HG02885 (cell line): ENCODE measurements at regions not wholly inside any gene's neighbourhood (a gene's known extent, or its start where the extent isn't known, plus 50 kb on each side); places are given as distances from the start of the nearest gene placed in this dataset.
A peak's percentile ranks its signal among the peaks of the same experiment; 100 is the strongest.

Experiments used
- ATAC-seq: cut with Tn5 transposase; IDR thresholded peaks from one replicate; pipeline ENCODE4 v1.9.1; 2021; ENCODE audit warnings: mild to moderate bottlenecking; ENCODE audit not compliant: unreplicated experiment, poor library complexity

DNA sequence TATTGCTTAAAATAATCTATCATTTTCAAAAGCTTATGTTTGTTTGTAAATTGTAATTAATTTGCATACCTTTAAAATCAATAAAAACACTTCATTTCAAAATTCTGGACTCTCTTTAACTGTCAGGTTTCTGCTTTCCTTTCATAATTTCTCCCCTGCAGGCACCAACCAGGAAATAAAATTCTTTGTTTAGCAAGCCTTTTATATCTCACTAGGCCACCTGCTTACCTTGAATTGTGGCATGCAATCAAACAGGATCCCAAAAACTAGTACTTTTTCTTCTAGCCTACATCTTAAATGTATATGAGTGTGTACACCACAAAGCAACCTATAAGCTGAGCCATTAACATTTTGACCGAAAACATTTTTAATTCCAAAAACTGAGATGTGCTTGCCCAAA, 233.1 kb downstream of the NR4A2 start:
- no peak for ATAC-seq

- no peak for ATAC-seq
Observed at GRCh38 chr2:156098506-156098905, 234.0 kb downstream of the NR4A2 start.

DNA sequence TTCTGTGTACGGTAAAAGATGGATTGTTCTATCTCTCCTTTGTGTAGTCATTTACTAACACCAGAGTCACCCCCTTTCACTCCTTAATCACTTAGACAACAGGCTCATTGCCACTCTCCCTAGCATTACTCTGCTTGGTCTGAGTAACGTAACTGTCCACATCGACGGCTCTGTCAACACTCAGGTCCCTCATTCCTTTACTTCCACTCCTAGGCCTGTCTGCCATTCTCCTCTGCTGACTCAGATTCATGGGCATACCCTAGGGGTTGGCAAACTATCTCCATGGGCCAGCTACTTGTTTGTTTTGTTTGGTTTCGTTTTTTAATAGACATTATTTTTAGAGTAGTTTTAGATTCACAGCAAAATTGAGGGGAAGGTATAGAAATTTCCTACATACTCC, 243.9 kb downstream of the NR4A2 start:
- no peak for ATAC-seq

- no peak for ATAC-seq
Observed at GRCh38 chr2:156087875-156088274, 244.6 kb downstream of the NR4A2 start.

DNA sequence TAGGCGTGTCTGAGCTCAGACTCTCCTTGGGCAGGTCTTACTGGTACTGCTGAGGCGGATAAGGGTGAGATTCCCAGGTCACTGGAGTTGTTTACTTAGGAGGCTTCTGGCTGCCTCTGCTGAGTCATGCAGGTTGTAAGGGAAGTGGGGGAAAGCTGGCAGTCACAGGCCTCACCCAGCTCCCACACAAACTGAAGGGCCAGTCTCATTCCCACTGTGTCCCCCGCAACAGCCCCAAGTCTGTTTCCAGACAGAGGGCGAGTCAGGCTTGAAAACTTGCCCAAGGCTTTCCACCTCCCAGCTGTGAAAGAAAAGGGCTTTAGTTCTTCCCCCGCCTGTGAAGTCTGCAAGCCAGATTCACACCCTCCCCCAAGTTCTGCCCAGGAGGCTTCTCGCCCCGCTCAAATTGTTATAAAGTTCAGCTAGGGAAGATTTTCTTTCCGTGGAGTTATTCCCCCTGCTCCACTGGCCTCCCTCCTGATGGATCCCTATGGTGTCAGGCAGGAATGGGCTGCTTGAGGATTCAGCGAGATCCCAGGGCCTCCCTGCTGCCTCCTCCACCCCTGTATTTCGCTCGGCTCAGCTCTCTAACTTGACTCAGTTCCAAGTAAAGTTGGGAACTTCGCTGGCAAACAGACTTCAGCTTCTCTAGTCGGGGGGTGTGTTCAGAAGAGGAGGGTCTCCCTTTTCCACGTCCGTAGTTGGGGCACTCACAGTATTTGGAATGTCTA, 248.6 kb downstream of the NR4A2 start:
- ATAC-seq: no peak

DNA sequence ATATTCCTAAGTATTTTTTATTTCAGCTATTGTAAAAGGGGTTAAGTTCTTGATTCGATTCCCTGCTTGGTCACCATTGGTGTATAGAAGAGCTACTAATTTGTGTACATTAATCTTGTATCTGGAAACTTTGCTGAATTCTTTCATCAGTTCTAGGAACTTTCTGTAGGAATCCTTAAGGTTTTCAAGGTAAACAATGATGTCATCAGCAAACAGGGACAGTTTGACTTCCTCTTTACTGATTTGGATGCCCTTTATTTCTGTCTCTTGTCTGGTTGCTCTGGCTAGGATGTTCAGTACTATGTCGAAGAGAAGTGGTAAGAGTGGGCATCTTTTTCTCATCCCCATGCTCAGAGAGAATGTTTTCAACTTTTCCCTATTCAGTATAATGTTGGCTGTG, 252.7 kb downstream of the NR4A2 start:
- no peak for ATAC-seq

- no peak for ATAC-seq
Observed at GRCh38 chr2:156077041-156077742, 255.3 kb downstream of the NR4A2 start.

DNA sequence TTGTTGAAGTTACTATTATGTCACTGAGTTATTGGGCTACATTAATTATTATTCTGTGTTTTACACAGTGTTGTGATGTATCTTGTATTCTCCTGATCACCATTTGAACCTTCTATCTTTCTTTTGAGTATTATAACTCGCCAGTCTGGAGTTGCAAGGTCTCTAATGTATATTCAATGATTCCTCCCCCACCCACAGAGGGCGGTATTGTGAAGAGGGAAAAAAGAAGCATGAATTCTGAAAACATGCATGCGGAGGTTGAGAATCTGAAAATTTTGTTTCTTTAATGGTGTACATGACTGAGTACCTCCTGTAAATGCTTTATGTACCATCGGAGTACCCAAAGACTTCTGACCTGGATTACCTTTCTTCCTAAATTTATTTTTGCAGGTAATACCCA, 266.6 kb downstream of the NR4A2 start:
- ATAC-seq: no peak

DNA sequence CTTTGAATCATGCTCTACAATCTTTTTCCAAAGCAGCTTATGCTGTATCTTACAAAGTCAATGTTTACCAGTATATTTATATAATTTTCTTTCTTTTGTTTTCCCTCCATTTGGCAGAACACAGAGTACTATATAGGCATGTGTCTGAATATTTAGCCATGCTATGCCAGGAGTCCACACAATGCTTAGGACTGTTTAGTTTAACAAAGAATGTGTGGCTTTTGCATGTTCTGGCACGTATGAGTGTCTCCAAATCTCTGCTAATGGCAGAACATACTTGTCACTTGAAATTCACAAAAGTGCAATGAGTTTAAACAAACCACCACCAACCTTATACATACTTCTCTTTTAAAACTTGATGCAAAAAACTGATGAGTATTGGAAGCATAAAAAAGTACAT, 268.0 kb downstream of the NR4A2 start:
- no peak for ATAC-seq

DNA sequence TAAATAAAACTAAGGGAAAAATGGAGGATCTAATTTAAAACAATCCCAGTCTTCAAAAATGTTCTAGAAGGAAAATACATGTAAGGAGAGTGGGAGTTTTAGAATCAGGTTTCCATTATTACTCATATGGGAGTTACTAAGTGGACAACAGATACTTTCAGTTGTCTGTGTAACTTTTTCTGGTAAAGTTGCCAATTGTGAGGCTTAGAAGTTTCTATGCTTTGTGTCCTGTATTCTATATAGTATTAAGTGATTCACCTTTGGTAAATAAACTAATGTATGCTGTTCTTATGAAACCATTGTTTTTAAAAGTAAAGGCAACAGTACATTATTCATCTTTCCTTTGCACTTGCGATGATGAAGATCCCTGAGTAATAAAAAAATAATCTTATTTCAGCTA, 274.9 kb downstream of the NR4A2 start:
- no peak for ATAC-seq

- ATAC-seq: no peak
Observed at GRCh38 chr2:156054983-156055382, 277.5 kb downstream of the NR4A2 start.

DNA sequence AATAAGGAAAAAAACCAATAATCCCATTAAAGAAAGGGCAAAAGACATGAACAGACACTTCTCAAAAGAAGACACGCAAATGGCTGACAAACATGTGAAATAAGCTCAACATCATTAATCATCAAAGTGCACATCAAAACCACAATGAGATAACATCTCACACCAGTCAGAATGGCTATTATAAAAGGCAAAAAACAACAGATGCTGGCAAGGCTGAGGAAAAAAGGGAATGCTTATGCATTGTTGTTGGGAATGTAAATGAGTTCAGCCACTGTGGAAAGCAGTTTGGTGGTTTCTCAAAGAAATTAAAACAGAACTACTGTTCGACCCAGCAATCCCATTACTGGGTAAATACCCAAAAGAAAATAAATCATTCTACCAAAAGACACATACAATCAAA, 285.6 kb downstream of the NR4A2 start:
- no peak for ATAC-seq

DNA sequence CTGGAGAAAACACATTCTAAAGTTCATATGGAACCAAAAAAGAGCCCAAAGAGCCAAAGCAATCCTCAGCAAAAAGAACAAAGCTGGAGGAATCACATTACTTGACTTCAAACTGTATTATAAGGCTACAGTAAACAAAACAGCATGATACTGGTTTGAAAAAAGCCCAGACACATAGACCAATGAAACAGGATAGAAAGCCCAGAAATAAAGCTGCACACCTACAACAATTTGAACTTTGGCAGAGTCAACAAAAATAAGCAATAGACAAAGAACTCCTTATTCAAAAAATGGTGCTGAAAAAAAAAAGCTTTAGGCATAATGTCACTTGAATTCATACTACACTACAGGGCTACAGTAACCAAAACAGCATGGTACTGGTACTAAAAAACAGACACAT, 289.6 kb downstream of the NR4A2 start:
- ATAC-seq: no peak

DNA sequence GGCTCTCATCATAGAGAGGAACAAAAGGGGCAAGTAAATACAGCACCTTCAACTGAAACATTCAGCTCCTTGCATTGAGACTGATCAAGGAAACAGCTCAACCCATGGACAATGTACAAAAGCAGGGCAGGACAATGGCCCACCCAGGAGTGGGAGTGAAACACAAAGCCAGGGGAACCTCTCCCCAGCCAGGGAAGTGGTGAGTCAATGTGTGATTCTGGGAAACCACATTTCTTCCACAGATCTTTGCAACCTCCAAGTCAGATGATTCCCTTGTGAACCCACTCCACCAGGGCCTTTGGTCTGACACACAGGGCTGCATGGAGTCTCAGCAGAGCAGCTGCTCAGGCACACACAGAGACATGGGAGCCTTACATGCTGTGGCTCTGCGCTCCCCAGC, 294.5 kb downstream of the NR4A2 start:
- ATAC-seq: no peak

GRCh38 chr2:156037482-156037881, 295.0 kb downstream of the NR4A2 start:
- ATAC-seq: no peak

GRCh38 chr2:156031121-156031520, 301.4 kb downstream of the NR4A2 start:
- ATAC-seq: no peak

GRCh38 chr2:156023229-156023869, 309.2 kb downstream of the NR4A2 start:
- ATAC-seq: peak; percentile 64

GRCh38 chr2:156021146-156022040, 311.1 kb downstream of the NR4A2 start:
- ATAC-seq: no peak

DNA sequence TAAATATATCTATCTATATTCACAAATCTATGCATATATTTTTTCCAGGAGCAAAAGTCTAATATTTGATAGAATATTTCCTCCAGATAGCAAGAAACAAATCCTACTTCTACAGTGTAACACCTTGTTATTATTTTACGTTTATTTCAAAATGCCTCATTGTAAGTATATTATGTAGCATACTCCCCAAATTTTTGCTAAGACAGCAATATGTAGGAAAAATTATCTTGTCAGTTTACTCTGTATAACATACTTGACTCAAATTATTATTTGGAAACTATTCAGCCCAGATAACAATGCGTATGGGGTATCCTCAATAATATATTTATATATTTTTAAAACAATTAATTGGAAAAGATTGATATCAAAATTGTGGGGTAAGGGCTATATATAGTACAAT, 313.2 kb downstream of the NR4A2 start:
- ATAC-seq: no peak

- no peak for ATAC-seq
Observed at GRCh38 chr2:156017341-156017885, 315.1 kb downstream of the NR4A2 start.
